Activated effector memory CD4-positive, alpha-beta T cell treated with anti-CD3 and anti-CD28 coated beads, Interleukin-2, amount 50 U/mL, for 16 hours (primary cell): ENCODE measurements at regions not wholly inside any gene's neighbourhood (a gene's known extent, or its start where the extent isn't known, plus 50 kb on each side); places are given as distances from the start of the nearest gene placed in this dataset.

ENCODE experiments used
- DNase-seq: peaks from one replicate; pipeline ENCODE4 v3.0.0-alpha.2; 2020

- DNase-seq, result no peak
These were observed 2141.7 kb upstream of the TENM3 start for GRCh38 chr4:180101348-180102083.

GRCh38 chr4:180103794-180104193 is 2139.4 kb upstream of the TENM3 start:
- no peak for DNase-seq

- no peak for DNase-seq
These were observed 2137.8 kb upstream of the TENM3 start for GRCh38 chr4:180105362-180105761.

GRCh38 chr4:180106122-180106521 is 2137.1 kb upstream of the TENM3 start:
- DNase-seq, result no peak

- no peak for DNase-seq
These were observed 2136.2 kb upstream of the TENM3 start for GRCh38 chr4:180106997-180107396.

- no peak for DNase-seq
These were observed 2126.4 kb upstream of the TENM3 start for GRCh38 chr4:180116840-180117239.

GRCh38 chr4:180120068-180120467 is 2123.1 kb upstream of the TENM3 start:
- no peak for DNase-seq

GRCh38 chr4:180134091-180134866 is 2108.9 kb upstream of the TENM3 start:
- no peak for DNase-seq

- no peak for DNase-seq
These were observed 2101.5 kb upstream of the TENM3 start for GRCh38 chr4:180141734-180142133.

- no peak for DNase-seq
These were observed 2094.5 kb upstream of the TENM3 start for GRCh38 chr4:180148737-180149136.

GRCh38 chr4:180150818-180151217 is 2092.4 kb upstream of the TENM3 start:
- DNase-seq, result no peak

GRCh38 chr4:180152831-180153230 is 2090.4 kb upstream of the TENM3 start:
- DNase-seq, result no peak

GRCh38 chr4:180153587-180153986 is 2089.6 kb upstream of the TENM3 start:
- no peak for DNase-seq

- no peak for DNase-seq
These were observed 2086.5 kb upstream of the TENM3 start for GRCh38 chr4:180156684-180157083.

- DNase-seq, result no peak
These were observed 2082.8 kb upstream of the TENM3 start for GRCh38 chr4:180160195-180160983.

- no peak for DNase-seq
These were observed 2078.4 kb upstream of the TENM3 start for GRCh38 chr4:180164799-180165198.

- DNase-seq, result no peak
These were observed 2073.8 kb upstream of the TENM3 start for GRCh38 chr4:180169394-180169793.

GRCh38 chr4:180169966-180170365 is 2073.2 kb upstream of the TENM3 start:
- no peak for DNase-seq

GRCh38 chr4:180179146-180179545 is 2064.1 kb upstream of the TENM3 start:
- DNase-seq, result no peak

GRCh38 chr4:180189666-180190065 is 2053.5 kb upstream of the TENM3 start:
- DNase-seq, result no peak

GRCh38 chr4:180190382-180190781 is 2052.8 kb upstream of the TENM3 start:
- no peak for DNase-seq

GRCh38 chr4:180197471-180197870 is 2045.7 kb upstream of the TENM3 start:
- DNase-seq, result no peak

GRCh38 chr4:180203349-180203748 is 2039.9 kb upstream of the TENM3 start:
- DNase-seq, result no peak

GRCh38 chr4:180205276-180205675 is 2037.9 kb upstream of the TENM3 start:
- DNase-seq, result no peak
